ENCODE measurements at regions not wholly inside any gene's neighbourhood (a gene's known extent, or its start where the extent isn't known, plus 50 kb on each side); places are given as distances from the start of the nearest gene placed in this dataset.

- 60 to 67% methylated on average over 1 of the region's 1 CpG for WGBS, 2 donors (ENCODE audit: low coverage in 1 of 2)
- no peaks in the 10 kb centered on the region for H3K27me3 ChIP-seq
- no peaks in the 10 kb centered on the region for H3K36me3 ChIP-seq
- intact Hi-C loops (cut with DNase I; ENCODE audit: low total_unique reads) (no loop called here), in situ Hi-C loops (cut with MboI; ENCODE audit: low pct_ligation_motif_present in 1 of 4, low pct_unique_long_range_greater_than_20kb in 1 of 4, low sequenced_read_pairs in 3 of 4) (no loop called here)
- no peaks in the 10 kb centered on the region for H3K9me3 ChIP-seq
- no peak for DNase-seq
- peaks cover 0 to 14% (median 0%) of the 10 kb centered on the region in 4 donors for H3K4me1 ChIP-seq
- no peak for TF ChIP-seq POLR2A (IDR thresholded peaks at IDR 0.05)
- H3K27ac ChIP-seq, result no peak overlapping the region
- H3K4me3 ChIP-seq, result no peak overlapping the region
These were observed 347.7 kb downstream of the BCKDHB start for GRCh38 chr6:80454197-80454596.

GRCh38 chr6:80449726-80450125 is 343.3 kb downstream of the BCKDHB start:
- intact Hi-C loops (cut with DNase I; ENCODE audit: low total_unique reads) (no loop called here), in situ Hi-C loops (cut with MboI; ENCODE audit: low pct_ligation_motif_present in 1 of 4, low pct_unique_long_range_greater_than_20kb in 1 of 4, low sequenced_read_pairs in 3 of 4) (no loop called here)
- Histone ChIP-seq H3K27ac (no peak overlapping the region), H3K9me3 (no peaks in the 10 kb centered on the region), H3K36me3 (no peaks in the 10 kb centered on the region), H3K4me1 (no peaks in the 10 kb centered on the region), H3K27me3 (no peaks in the 10 kb centered on the region), H3K4me3 (no peak overlapping the region)
- TF ChIP-seq POLR2A (IDR thresholded peaks at IDR 0.05) (no peak), EP300 (IDR thresholded peaks at IDR 0.05; ENCODE audit: low read depth) (no peak), CTCF (IDR thresholded peaks at IDR 0.05) (no peak), POLR2AphosphoS5 (IDR thresholded peaks at IDR 0.05) (no peak)
- 46 to 50% methylated on average over 1 of the region's 1 CpG for WGBS, 2 donors (ENCODE audit: low coverage in 1 of 2)
- DNase-seq, result no peak

GRCh38 chr6:80446454-80447045 is 340.1 kb downstream of the BCKDHB start:
- Histone ChIP-seq H3K27ac (no peak overlapping the region), H3K9me3 (no peaks in the 10 kb centered on the region), H3K27me3 (no peaks in the 10 kb centered on the region), H3K36me3 (no peaks in the 10 kb centered on the region), H3K4me3 (no peak overlapping the region), H3K4me1 (no peaks in the 10 kb centered on the region)
- 86 to 89% methylated on average over 2 to 5 of the region's 5 CpGs for WGBS, 2 donors (ENCODE audit: low coverage in 1 of 2)
- no peak for DNase-seq
- TF ChIP-seq POLR2AphosphoS5 (IDR thresholded peaks at IDR 0.05) (no peak), POLR2A (IDR thresholded peaks at IDR 0.05) (no peak), EP300 (IDR thresholded peaks at IDR 0.05; ENCODE audit: low read depth) (no peak)
- intact Hi-C loops (cut with DNase I; ENCODE audit: low total_unique reads), result no loop called here
- in situ Hi-C loops (cut with MboI; ENCODE audit: low pct_ligation_motif_present in 1 of 4, low pct_unique_long_range_greater_than_20kb in 1 of 4, low sequenced_read_pairs in 3 of 4), result no loop called here

GRCh38 chr6:80445751-80446150 is 339.3 kb downstream of the BCKDHB start:
- Histone ChIP-seq H3K36me3 (no peaks in the 10 kb centered on the region), H3K4me1 (peaks cover 0 to 5% (median 0%) of the 10 kb centered on the region in 4 donors), H3K27me3 (no peaks in the 10 kb centered on the region), H3K9me3 (no peaks in the 10 kb centered on the region), H3K4me3 (no peak overlapping the region), H3K27ac (no peak overlapping the region)
- intact Hi-C loops (cut with DNase I; ENCODE audit: low total_unique reads) (no loop called here), in situ Hi-C loops (cut with MboI; ENCODE audit: low pct_ligation_motif_present in 1 of 4, low pct_unique_long_range_greater_than_20kb in 1 of 4, low sequenced_read_pairs in 3 of 4) (no loop called here)
- no peak for DNase-seq
- TF ChIP-seq EP300 (IDR thresholded peaks at IDR 0.05; ENCODE audit: low read depth) (no peak), CTCF (IDR thresholded peaks at IDR 0.05) (no peak), POLR2AphosphoS5 (IDR thresholded peaks at IDR 0.05) (no peak), POLR2A (IDR thresholded peaks at IDR 0.05) (no peak)

- no peak overlapping the region for H3K4me3 ChIP-seq
- no peak for DNase-seq
- H3K36me3 ChIP-seq, result no peaks in the 10 kb centered on the region
- H3K27ac ChIP-seq, result no peak overlapping the region
- no peaks in the 10 kb centered on the region for H3K9me3 ChIP-seq
- H3K4me1 ChIP-seq, result peaks cover 0 to 20% (median 6%) of the 10 kb centered on the region in 4 donors
- no peak for TF ChIP-seq EP300 (IDR thresholded peaks at IDR 0.05; ENCODE audit: low read depth)
- TF ChIP-seq CTCF (IDR thresholded peaks at IDR 0.05), result no peak
- TF ChIP-seq POLR2A (IDR thresholded peaks at IDR 0.05), result no peak
- intact Hi-C loops (cut with DNase I; ENCODE audit: low total_unique reads) (no loop called here), in situ Hi-C loops (cut with MboI; ENCODE audit: low pct_ligation_motif_present in 1 of 4, low pct_unique_long_range_greater_than_20kb in 1 of 4, low sequenced_read_pairs in 3 of 4) (no loop called here)
- H3K27me3 ChIP-seq, result no peaks in the 10 kb centered on the region
These were observed 335.9 kb downstream of the BCKDHB start for GRCh38 chr6:80442366-80442765.

Measured in transverse colon (tissue), 4 donors.